HL-60 (cell line): ENCODE measurements at regions not wholly inside any gene's neighbourhood (a gene's known extent, or its start where the extent isn't known, plus 50 kb on each side); places are given as distances from the start of the nearest gene placed in this dataset.
"Not testable (repeated sequence)": the region's sequence is repeated elsewhere in the genome, so short reads cannot be mapped to it uniquely, and the experiment has no call there.

Experiments
- DNase-seq, 2 experiments: peaks; one replicate each; pipeline ENCODE4 v3.0.0-alpha.2; 2010 to 2020; ENCODE audit warnings: low read depth in 1 of 2, low spot score in 1 of 2
- H3K27ac ChIP-seq: fragments of 250-450 bp; sonication (Bioruptor Pico); replicated peaks from 2 replicates; pipeline ENCODE4 v1.5.1; 2020; ENCODE audit warnings: mild to moderate bottlenecking, moderate library complexity
- H3K27me3 ChIP-seq: fragments of 250-450 bp; sonication (Bioruptor Pico); 2 replicates; pipeline ENCODE4 v1.5.1; 2021; ENCODE audit warnings: mild to moderate bottlenecking, moderate library complexity; ENCODE audit not compliant: insufficient read depth, poor library complexity, severe bottlenecking
- H3K4me3 ChIP-seq: replicated peaks from 2 replicates; pipeline ENCODE4 v1.5.1; 2011; ENCODE audit warnings: mild to moderate bottlenecking, control low read depth, low read length; ENCODE audit not compliant: insufficient read depth
- GABPA ChIP-seq: IDR thresholded peaks from 2 replicates; pipeline ENCODE4 v1.6.1; 2012; ENCODE audit warnings: low read depth
- POLR2AphosphoS5 ChIP-seq: IDR thresholded peaks from 2 replicates; pipeline ENCODE4 v1.6.1; 2012; ENCODE audit warnings: low read depth
- SPI1 ChIP-seq: IDR thresholded peaks from 2 replicates; pipeline ENCODE4 v1.6.1; 2012; ENCODE audit warnings: low read depth, mild to moderate bottlenecking, borderline replicate concordance
- TF ChIP-seq, protein P1 (sequence below): IDR thresholded peaks from 2 replicates; pipeline ENCODE4 v1.6.1; 2012; ENCODE audit warnings: low read depth; ENCODE audit not compliant: insufficient replicate concordance
- TF ChIP-seq, protein P2 (sequence below): IDR thresholded peaks from one replicate; pipeline ENCODE4 v1.5.1; 2011; ENCODE audit warnings: low read length, control low read depth, inconsistent platforms; ENCODE audit not compliant: insufficient read depth

DNA sequence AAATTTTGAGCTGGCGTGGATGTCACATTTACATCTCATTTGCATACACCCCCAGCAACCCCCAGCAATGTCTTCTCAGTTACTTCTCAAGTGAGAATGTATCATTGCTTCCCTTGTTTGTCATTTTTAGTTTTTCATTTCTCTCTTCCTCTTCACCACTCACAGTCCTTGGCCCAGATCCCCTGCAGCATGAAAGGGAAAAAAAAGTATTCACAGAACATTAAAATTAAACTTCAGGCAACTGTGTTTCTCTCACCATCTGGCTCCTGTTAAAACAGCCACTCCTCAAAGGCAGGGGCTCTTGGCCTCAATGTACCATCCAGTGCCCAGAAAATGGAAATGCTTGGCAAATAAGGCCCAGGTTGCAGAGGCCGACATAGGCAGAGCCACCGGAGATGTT lies 126.8 kb downstream of the CTNND1 start:
- no peak for DNase-seq
- TF ChIP-seq, protein P1, sequence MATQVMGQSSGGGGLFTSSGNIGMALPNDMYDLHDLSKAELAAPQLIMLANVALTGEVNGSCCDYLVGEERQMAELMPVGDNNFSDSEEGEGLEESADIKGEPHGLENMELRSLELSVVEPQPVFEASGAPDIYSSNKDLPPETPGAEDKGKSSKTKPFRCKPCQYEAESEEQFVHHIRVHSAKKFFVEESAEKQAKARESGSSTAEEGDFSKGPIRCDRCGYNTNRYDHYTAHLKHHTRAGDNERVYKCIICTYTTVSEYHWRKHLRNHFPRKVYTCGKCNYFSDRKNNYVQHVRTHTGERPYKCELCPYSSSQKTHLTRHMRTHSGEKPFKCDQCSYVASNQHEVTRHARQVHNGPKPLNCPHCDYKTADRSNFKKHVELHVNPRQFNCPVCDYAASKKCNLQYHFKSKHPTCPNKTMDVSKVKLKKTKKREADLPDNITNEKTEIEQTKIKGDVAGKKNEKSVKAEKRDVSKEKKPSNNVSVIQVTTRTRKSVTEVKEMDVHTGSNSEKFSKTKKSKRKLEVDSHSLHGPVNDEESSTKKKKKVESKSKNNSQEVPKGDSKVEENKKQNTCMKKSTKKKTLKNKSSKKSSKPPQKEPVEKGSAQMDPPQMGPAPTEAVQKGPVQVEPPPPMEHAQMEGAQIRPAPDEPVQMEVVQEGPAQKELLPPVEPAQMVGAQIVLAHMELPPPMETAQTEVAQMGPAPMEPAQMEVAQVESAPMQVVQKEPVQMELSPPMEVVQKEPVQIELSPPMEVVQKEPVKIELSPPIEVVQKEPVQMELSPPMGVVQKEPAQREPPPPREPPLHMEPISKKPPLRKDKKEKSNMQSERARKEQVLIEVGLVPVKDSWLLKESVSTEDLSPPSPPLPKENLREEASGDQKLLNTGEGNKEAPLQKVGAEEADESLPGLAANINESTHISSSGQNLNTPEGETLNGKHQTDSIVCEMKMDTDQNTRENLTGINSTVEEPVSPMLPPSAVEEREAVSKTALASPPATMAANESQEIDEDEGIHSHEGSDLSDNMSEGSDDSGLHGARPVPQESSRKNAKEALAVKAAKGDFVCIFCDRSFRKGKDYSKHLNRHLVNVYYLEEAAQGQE = no peak
- no peak for TF ChIP-seq POLR2AphosphoS5
- no peak for TF ChIP-seq SPI1
- no peak for TF ChIP-seq GABPA
- TF ChIP-seq, protein P2, sequence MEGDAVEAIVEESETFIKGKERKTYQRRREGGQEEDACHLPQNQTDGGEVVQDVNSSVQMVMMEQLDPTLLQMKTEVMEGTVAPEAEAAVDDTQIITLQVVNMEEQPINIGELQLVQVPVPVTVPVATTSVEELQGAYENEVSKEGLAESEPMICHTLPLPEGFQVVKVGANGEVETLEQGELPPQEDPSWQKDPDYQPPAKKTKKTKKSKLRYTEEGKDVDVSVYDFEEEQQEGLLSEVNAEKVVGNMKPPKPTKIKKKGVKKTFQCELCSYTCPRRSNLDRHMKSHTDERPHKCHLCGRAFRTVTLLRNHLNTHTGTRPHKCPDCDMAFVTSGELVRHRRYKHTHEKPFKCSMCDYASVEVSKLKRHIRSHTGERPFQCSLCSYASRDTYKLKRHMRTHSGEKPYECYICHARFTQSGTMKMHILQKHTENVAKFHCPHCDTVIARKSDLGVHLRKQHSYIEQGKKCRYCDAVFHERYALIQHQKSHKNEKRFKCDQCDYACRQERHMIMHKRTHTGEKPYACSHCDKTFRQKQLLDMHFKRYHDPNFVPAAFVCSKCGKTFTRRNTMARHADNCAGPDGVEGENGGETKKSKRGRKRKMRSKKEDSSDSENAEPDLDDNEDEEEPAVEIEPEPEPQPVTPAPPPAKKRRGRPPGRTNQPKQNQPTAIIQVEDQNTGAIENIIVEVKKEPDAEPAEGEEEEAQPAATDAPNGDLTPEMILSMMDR = no peak
- Histone ChIP-seq H3K27ac (no peak overlapping the region), H3K27me3 (no peaks in the 10 kb centered on the region), H3K4me3 (no peak overlapping the region)

DNA sequence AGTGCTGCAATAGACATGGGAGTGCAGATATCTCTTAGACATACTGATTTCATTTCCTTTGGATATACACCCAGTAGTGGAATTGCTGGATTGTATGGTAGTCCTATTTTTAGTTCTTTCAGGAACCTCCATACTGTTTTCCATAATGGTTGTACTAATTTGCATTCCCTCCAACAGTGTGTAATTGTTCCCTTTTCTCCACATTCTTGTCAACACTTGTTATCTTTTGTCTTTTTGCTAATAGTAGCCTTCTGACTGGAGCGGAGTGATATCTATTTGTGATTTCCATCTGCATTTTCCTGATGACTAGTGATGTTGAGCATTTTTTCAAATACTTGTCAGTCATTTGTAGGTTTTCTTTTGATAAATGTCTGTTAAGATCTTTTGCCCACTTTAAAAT lies 128.9 kb downstream of the CTNND1 start:
- Histone ChIP-seq H3K27me3 (no peaks in the 10 kb centered on the region), H3K27ac (no peak overlapping the region), H3K4me3 (no peak overlapping the region)
- no peak for DNase-seq
- TF ChIP-seq, protein P1 = no peak
- TF ChIP-seq POLR2AphosphoS5 = no peak
- no peak for TF ChIP-seq GABPA
- TF ChIP-seq, protein P2 = no peak
- no peak for TF ChIP-seq SPI1

DNA sequence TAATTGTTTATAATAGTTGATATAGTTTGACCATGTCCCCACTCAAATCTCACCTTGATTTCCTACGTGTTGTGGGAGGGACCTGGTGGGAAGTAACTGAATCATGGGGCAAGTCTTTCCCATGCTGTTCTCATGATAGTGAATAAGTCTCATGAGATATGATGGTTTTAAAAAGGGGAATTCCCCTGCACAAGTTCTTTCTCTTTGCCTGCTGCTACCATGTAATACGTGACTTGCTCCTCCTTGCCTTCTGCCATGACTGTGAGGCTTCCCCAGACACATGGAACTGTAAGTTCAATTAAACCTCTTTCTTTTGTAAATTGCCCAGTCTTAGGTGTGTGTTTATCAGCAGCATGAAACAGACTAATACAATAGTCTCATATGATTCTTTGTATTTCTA lies 130.5 kb upstream of the OR9Q1 start:
- not testable (repeated sequence) for H3K4me3 ChIP-seq, DNase-seq, H3K27me3 ChIP-seq, H3K27ac ChIP-seq

DNA sequence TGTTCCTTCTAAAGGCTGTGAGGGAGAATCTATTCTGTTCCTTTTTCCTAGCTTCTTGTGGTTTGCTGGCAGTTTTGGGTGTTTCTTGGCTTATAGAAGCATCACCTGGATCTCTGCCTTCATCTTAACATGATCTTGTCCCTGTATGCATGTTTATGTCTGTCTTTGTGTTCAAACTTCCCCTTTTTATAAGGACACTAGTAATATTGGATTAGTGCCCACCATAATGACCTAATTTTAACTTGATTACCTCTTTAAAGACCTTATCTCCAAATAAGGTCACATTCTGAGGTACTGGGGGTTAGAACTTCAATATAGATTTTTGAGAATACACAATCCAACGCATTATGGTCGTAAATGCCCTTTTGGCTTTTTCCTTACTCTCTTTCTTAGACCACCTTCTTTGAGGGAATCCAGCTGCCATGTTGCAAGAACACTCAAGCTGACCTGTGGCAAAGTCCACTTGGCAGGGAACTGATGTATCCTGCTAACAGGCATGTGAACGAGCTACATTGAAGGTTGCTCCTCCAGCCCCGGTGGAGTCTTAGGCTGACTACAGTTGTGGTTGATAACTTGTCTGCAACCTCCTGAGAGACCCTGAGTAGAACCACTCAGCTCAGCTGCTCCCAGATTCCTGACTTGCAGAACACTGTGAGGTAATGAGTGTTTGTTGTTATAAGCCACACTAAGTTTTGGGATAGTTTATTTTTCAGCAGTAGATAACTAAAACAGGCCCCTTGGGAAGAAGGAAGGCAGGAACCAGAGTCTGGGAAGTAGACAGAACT lies 127.1 kb upstream of the OR9Q1 start:
- Histone ChIP-seq H3K27me3 (no peaks in the 10 kb centered on the region), H3K4me3 (no peak overlapping the region), H3K27ac (no peak overlapping the region)
- no peak for TF ChIP-seq SPI1
- TF ChIP-seq GABPA = no peak
- no peak for TF ChIP-seq POLR2AphosphoS5
- TF ChIP-seq, protein P2 = no peak
- TF ChIP-seq, protein P1 = no peak
- no peak for DNase-seq
